ENCODE measurements at regions not wholly inside any gene's neighbourhood (a gene's known extent, or its start where the extent isn't known, plus 50 kb on each side); places are given as distances from the start of the nearest gene placed in this dataset.
A peak's percentile ranks its signal among the peaks of the same experiment; 100 is the strongest.
"Not testable (repeated sequence)": the region's sequence is repeated elsewhere in the genome, so short reads cannot be mapped to it uniquely, and the experiment has no call there.

GRCh38 chr10:63077800-63078199 lies 55.3 kb upstream of the NRBF2 start:
- DNase-seq (ENCODE audit: insufficient read length, low spot score), result no peak
- TF ChIP-seq POLR2A (IDR thresholded peaks at IDR 0.05; ENCODE audit: low read depth, low read length), result no peak
- FAIRE-seq, result peak; percentile 27

DNA sequence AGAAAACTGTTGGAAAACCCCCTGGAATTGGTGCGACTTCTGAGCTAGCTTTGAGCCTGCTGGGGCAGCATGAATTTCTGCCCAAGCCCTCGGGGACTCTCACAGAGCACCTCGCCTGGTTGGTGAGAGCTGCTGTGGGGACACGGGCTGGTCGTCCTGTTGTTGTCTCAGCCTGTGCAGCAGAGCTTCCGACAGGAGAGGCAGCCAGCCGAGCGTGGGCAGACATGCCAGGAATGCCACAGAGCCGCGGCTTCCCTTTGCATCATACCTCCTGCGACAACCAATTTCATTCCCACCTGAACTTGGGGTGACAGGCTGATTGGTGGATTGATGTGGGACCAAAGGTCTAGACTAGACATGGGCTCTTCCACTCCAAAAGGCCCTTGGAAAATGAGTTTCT lies 60.2 kb upstream of the NRBF2 start:
- no peak for TF ChIP-seq POLR2A (IDR thresholded peaks at IDR 0.05; ENCODE audit: low read depth, low read length)
- no peak for FAIRE-seq
- no peak for DNase-seq (ENCODE audit: insufficient read length, low spot score)

GRCh38 chr10:63071145-63071544 lies 62.0 kb upstream of the NRBF2 start:
- FAIRE-seq (no peak), DNase-seq (ENCODE audit: insufficient read length, low spot score) (no peak)
- TF ChIP-seq POLR2A (IDR thresholded peaks at IDR 0.05; ENCODE audit: low read depth, low read length), result no peak

- TF ChIP-seq POLR2A (IDR thresholded peaks at IDR 0.05; ENCODE audit: low read depth, low read length), result no peak
- no peak for FAIRE-seq
- DNase-seq (ENCODE audit: insufficient read length, low spot score), result no peak
These were observed 63.8 kb upstream of the NRBF2 start for GRCh38 chr10:63069318-63069717.

GRCh38 chr10:63068246-63068645 lies 64.9 kb upstream of the NRBF2 start:
- DNase-seq (ENCODE audit: insufficient read length, low spot score), result no peak
- FAIRE-seq, result no peak

GRCh38 chr10:63066606-63067005 lies 66.5 kb upstream of the NRBF2 start:
- no peak for FAIRE-seq
- no peak for TF ChIP-seq POLR2A (IDR thresholded peaks at IDR 0.05; ENCODE audit: low read depth, low read length)
- no peak for DNase-seq (ENCODE audit: insufficient read length, low spot score)

More at GRCh38 chr10:63068246-63068645, 64.9 kb upstream of the NRBF2 start:
- TF ChIP-seq POLR2A (IDR thresholded peaks at IDR 0.05; ENCODE audit: low read depth, low read length), result no peak

- DNase-seq (ENCODE audit: insufficient read length, low spot score), result no peak
- no peak for TF ChIP-seq POLR2A (IDR thresholded peaks at IDR 0.05; ENCODE audit: low read depth, low read length)
- peak; percentile 52 for FAIRE-seq
These were observed 68.4 kb upstream of the NRBF2 start for GRCh38 chr10:63064706-63065105.

DNA sequence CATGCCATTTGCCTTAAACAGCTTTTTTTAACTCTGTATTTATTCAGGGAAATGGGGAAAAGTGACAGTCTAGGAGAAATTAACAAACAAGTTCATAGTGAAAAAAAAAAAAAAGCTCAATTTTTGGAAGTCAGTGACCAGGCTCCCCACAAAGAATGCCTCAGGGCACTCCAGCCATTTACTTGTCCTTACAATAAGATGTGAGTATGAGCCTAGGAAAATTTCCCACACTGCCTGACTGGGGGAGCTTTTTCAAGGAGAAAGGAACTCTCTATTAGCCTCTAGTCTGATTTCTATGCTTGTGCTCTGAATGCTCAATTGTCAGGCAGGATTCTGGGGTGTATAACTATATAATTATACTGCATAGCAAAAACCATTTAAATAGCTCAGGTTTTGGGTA lies 74.9 kb upstream of the NRBF2 start:
- no peak for FAIRE-seq
- no peak for DNase-seq (ENCODE audit: insufficient read length, low spot score)
- no peak for TF ChIP-seq POLR2A (IDR thresholded peaks at IDR 0.05; ENCODE audit: low read depth, low read length)

- TF ChIP-seq POLR2A (IDR thresholded peaks at IDR 0.05; ENCODE audit: low read depth, low read length), result no peak
- DNase-seq (ENCODE audit: insufficient read length, low spot score) (no peak), FAIRE-seq (no peak)
These were observed 75.6 kb upstream of the NRBF2 start for GRCh38 chr10:63057509-63057908.

- DNase-seq (ENCODE audit: insufficient read length, low spot score) (no peak), FAIRE-seq (no peak)
- TF ChIP-seq POLR2A (IDR thresholded peaks at IDR 0.05; ENCODE audit: low read depth, low read length), result no peak
These were observed 77.4 kb upstream of the NRBF2 start for GRCh38 chr10:63055705-63056104.

- DNase-seq (ENCODE audit: insufficient read length, low spot score) (no peak), FAIRE-seq (no peak)
These were observed 78.1 kb upstream of the NRBF2 start for GRCh38 chr10:63054889-63055611.

DNA sequence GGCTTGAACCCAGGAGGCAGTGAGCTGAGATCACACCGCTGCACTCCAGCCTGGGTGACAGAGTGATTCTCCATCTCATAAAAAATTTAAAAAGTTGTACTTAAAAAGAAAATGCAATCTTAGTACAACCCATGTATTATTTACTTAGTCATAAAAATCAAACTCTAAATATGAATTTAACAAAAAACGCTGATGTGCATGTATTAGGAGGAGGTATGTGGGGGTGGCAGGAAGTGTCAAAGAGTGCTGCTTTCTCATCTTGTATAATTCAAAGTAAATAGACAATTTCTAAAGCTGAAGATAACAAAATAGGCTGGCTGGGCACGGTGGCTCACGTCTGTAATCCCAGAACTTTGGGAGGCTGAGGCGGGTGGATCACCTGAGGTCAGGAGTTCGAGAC lies 81.0 kb upstream of the NRBF2 start:
- TF ChIP-seq POLR2A (IDR thresholded peaks at IDR 0.05; ENCODE audit: low read depth, low read length), result no peak
- DNase-seq (ENCODE audit: insufficient read length, low spot score) (no peak), FAIRE-seq (no peak)

More at GRCh38 chr10:63054889-63055611, 78.1 kb upstream of the NRBF2 start:
- TF ChIP-seq POLR2A (IDR thresholded peaks at IDR 0.05; ENCODE audit: low read depth, low read length), result no peak

DNA sequence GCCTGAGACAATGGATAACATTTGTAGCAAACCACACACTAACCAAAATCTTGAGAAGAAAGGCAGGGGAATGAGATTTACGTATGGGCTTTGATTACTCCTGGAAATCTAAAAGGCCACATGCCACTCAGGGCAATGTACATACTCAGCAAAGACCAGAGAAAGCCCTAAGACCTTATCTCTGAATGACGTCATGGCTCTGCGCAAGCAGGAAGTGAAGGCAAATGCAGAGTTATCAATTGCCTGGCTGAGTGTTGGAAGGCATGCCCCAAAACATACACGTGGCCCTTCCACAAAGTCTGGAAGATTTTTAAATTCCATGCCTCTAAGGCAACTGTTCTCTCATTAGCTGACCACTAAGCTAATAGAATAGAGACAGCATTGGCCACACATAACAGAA lies 90.9 kb upstream of the NRBF2 start:
- DNase-seq (ENCODE audit: insufficient read length, low spot score), result no peak
- FAIRE-seq, result no peak
- no peak for TF ChIP-seq POLR2A (IDR thresholded peaks at IDR 0.05; ENCODE audit: low read depth, low read length)

DNA sequence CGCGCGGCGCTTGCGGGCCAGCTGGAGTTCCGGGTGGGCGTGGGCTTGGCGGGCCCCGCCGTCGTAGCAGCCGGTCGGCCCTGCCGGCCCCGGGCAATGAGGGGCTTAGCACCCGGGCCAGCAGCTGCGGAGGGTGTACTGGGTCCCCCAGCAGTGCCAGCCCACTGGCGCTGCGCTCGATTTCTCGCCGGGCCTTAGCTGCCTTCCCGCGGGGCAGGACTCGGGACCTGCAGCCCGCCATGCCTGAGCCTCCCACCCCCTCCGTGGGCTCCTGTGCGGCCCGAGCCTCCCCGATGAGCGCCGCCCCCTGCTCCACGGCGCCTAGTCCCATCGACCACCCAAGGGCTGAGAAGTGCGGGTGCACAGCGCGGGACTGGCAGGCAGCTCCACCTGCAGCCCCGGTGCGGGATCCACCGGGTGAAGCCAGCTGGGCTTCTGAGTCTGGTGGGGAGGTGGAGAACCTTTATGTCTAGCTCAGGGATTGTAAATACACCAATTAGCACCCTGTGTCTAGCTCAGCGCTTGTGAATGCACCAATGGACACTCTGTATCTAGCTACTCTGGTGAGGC lies 99.4 kb upstream of the NRBF2 start:
- DNase-seq (ENCODE audit: insufficient read length, low spot score); FAIRE-seq: not testable (repeated sequence)

DNA sequence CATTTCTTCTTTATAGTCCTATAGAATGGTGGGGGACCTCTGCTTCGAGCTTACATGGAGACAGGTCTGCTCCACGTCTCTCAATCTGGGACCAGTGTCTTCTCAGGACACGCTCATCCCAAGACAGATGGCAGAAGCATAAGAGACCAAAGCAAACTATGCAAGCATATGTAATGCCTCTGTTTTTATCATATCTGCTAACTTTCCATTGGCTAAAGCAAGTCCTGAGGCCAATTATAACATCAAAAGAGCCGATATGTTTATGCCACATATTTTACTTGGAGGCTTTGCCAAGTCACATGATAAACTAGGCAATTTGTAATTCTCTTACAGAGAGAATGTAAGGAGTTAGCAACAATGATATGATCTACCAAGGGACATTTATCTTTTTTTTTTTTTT lies 102.6 kb upstream of the NRBF2 start:
- no peak for DNase-seq (ENCODE audit: insufficient read length, low spot score)
- no peak for FAIRE-seq
- TF ChIP-seq POLR2A (IDR thresholded peaks at IDR 0.05; ENCODE audit: low read depth, low read length), result no peak

Measured in H54 (cell line).